CD14-positive monocyte (primary cell): ENCODE measurements at regions not wholly inside any gene's neighbourhood (a gene's known extent, or its start where the extent isn't known, plus 50 kb on each side); places are given as distances from the start of the nearest gene placed in this dataset.

ENCODE experiments used
- DNase-seq, 3 donors: peaks; one replicate each; pipeline ENCODE4 v3.0.0-alpha.2; 2011 to 2022
- H2AFZ ChIP-seq: 2 replicates; pipeline ENCODE4 v1.6.0; 2012; ENCODE audit warnings: mild to moderate bottlenecking, low read depth, low read length, inconsistent platforms; ENCODE audit not compliant: insufficient read depth, poor library complexity, severe bottlenecking
- H3K27ac ChIP-seq, 2 donors: 1 replicate in 1 of 2; 2 replicates in 1 of 2; pipeline ENCODE4 v1.5.1; 2012 to 2013; ENCODE audit warnings: low read length in 2 of 2, control low read depth in 1 of 2, inconsistent platforms in 1 of 2, low read depth in 1 of 2, mild to moderate bottlenecking in 1 of 2
- H3K27me3 ChIP-seq, 2 donors: one replicate each; pipeline versions ENCODE4 v1.6.0 to v1.6.1; 2011 to 2013; ENCODE audit warnings: low read length in 2 of 2; ENCODE audit not compliant: control insufficient read depth in 2 of 2, insufficient read depth in 2 of 2
- H3K36me3 ChIP-seq, 2 donors: replicated peaks in 1 of 2; 1 replicate in 1 of 2; 2 replicates in 1 of 2; pipeline versions ENCODE4 v1.5.1 to v1.6.1; 2012 to 2013; ENCODE audit warnings: low read length in 2 of 2, control low read depth in 1 of 2, inconsistent platforms in 1 of 2, mild to moderate bottlenecking in 1 of 2; ENCODE audit not compliant: insufficient read depth in 2 of 2, control insufficient read depth in 1 of 2
- H3K4me1 ChIP-seq, 2 donors: 1 replicate in 1 of 2; 2 replicates in 1 of 2; pipeline versions ENCODE4 v1.5.1 to v1.6.1; 2012 to 2013; ENCODE audit warnings: low read length in 2 of 2, control low read depth in 1 of 2, inconsistent platforms in 1 of 2, mild to moderate bottlenecking in 1 of 2, moderate library complexity in 1 of 2; ENCODE audit not compliant: insufficient read depth in 2 of 2, control insufficient read depth in 1 of 2
- H3K4me2 ChIP-seq: replicated peaks from 2 replicates; pipeline ENCODE3; 2012; ENCODE audit warnings: low read length, moderate library complexity, mild to moderate bottlenecking; ENCODE audit not compliant: poor library complexity, severe bottlenecking; ENCODE audit errors: extremely low read depth
- H3K4me3 ChIP-seq, 3 experiments: fragments of 200-600 bp in 1 of 3; sonication (generic) in 1 of 3; replicated peaks in 1 of 3; 1 replicate in 2 of 3; 2 replicates in 1 of 3; pipeline ENCODE4 v1.5.1; 2011 to 2013; ENCODE audit warnings: low read length in 3 of 3, mild to moderate bottlenecking in 3 of 3, control low read depth in 2 of 3, low read depth in 2 of 3, inconsistent platforms in 1 of 3, moderate library complexity in 1 of 3
- H3K79me2 ChIP-seq: 2 replicates; pipeline ENCODE4 v1.6.0; 2012; ENCODE audit warnings: mild to moderate bottlenecking, control low read depth, inconsistent platforms, low read length, moderate library complexity; ENCODE audit not compliant: insufficient read depth
- H3K9ac ChIP-seq: 2 replicates; pipeline ENCODE4 v1.6.0; 2017; ENCODE audit warnings: low read length, mild to moderate bottlenecking; ENCODE audit not compliant: insufficient read depth, poor library complexity, severe bottlenecking
- H3K9me3 ChIP-seq, 2 donors: replicated peaks in 1 of 2; 1 replicate in 1 of 2; 2 replicates in 1 of 2; pipeline versions ENCODE4 v1.5.1 to v1.6.1; 2012 to 2013; ENCODE audit warnings: low read length in 2 of 2, control low read depth in 1 of 2; ENCODE audit not compliant: control insufficient read depth in 1 of 2, insufficient read depth in 1 of 2
- H4K20me1 ChIP-seq: 2 replicates; pipeline ENCODE4 v1.6.0; 2012; ENCODE audit warnings: mild to moderate bottlenecking, low read length, control low read depth, moderate library complexity; ENCODE audit not compliant: insufficient read depth
- H3K27ac Mint-ChIP-seq, 7 donors: one replicate each; pipeline ENCODE4 v1.8.0; 2020; ENCODE audit warnings: mild to moderate bottlenecking in 7 of 7, mixed read lengths in 7 of 7, moderate library complexity in 6 of 7, inconsistent platforms in 2 of 7
- H3K27me3 Mint-ChIP-seq, 3 donors: one replicate each; pipeline ENCODE4 v1.8.0; 2021 to 2022; ENCODE audit warnings: low read depth in 3 of 3, mild to moderate bottlenecking in 3 of 3, mixed read lengths in 3 of 3, moderate library complexity in 3 of 3, inconsistent platforms in 1 of 3
- H3K36me3 Mint-ChIP-seq, 2 donors: one replicate each; pipeline ENCODE4 v1.8.0; 2020; ENCODE audit warnings: mixed read lengths in 2 of 2, inconsistent platforms in 1 of 2, mild to moderate bottlenecking in 1 of 2
- H3K4me1 Mint-ChIP-seq: one replicate; pipeline ENCODE4 v1.8.0; 2020; ENCODE audit warnings: mild to moderate bottlenecking, mixed read lengths
- H3K4me3 Mint-ChIP-seq, 2 donors: one replicate each; pipeline ENCODE4 v1.8.0; 2020; ENCODE audit warnings: mild to moderate bottlenecking in 2 of 2, mixed read lengths in 2 of 2, moderate library complexity in 1 of 2
- H3K9me3 Mint-ChIP-seq, 7 donors: one replicate each; pipeline ENCODE4 v1.8.0; 2020 to 2022; ENCODE audit warnings: mixed read lengths in 7 of 7, mild to moderate bottlenecking in 6 of 7, moderate library complexity in 6 of 7, inconsistent platforms in 2 of 7
- CTCF ChIP-seq: fragments of 200-600 bp; IDR thresholded peaks from one replicate; pipeline ENCODE4 v1.8.0; 2022; ENCODE audit warnings: antibody characterized with exemption, mild to moderate bottlenecking
- WGBS: methylation state at CpG from one replicate; pipeline ENCODE4 v1.1.5; 2013; ENCODE audit warnings: missing lambda C conversion rate; ENCODE audit not compliant: insufficient coverage; 5-methylcytosine and 5-hydroxymethylcytosine counted together
- intact Hi-C, 2 donors: fragments of 100-400 bp; cut with micrococcal nuclease; formaldehyde crosslinking; loops; one replicate each; pipeline versions ENCODE4 v1.15.0 to v1.15.1; 2023

GRCh38 chr11:110035357-110035756 lies 57.8 kb upstream of the ZC3H12C start:
- no peak overlapping the region for H3K27ac ChIP-seq
- H3K9me3 ChIP-seq, result no peaks in the 10 kb centered on the region
- no peak overlapping the region for H2AFZ ChIP-seq
- Mint-ChIP-seq H3K4me3 (no peak overlapping the region), H3K4me1 (peaks cover 5% of the 10 kb centered on the region), H3K36me3 (no peaks in the 10 kb centered on the region), H3K27me3 (peaks cover 0 to 1% (median 0%) of the 10 kb centered on the region in 3 donors), H3K9me3 (no peaks in the 10 kb centered on the region), H3K27ac (no peak overlapping the region)
- H4K20me1 ChIP-seq, result no peaks in the 10 kb centered on the region
- H3K4me1 ChIP-seq, result no peaks in the 10 kb centered on the region
- DNase-seq, result no peak
- no peak for TF ChIP-seq CTCF
- intact Hi-C loops, result no loop called here
- no peaks in the 10 kb centered on the region for H3K27me3 ChIP-seq
- no peak overlapping the region for H3K9ac ChIP-seq
- no peaks in the 10 kb centered on the region for H3K36me3 ChIP-seq
- no CpG with 5 or more reads among the region's 2 CpGs for WGBS
- no peak overlapping the region for H3K4me2 ChIP-seq
- no peak overlapping the region for H3K4me3 ChIP-seq
- no peaks in the 10 kb centered on the region for H3K79me2 ChIP-seq

GRCh38 chr11:110038201-110038600 lies 55.0 kb upstream of the ZC3H12C start:
- H3K4me3 Mint-ChIP-seq, result no peak overlapping the region
- peaks cover 5% of the 10 kb centered on the region for H3K4me1 Mint-ChIP-seq
- H3K36me3 Mint-ChIP-seq, result no peaks in the 10 kb centered on the region
- no peaks in the 10 kb centered on the region for H4K20me1 ChIP-seq
- 100% methylated on average over 1 of the region's 3 CpGs for WGBS
- H3K27ac ChIP-seq, result no peak overlapping the region
- no peak overlapping the region for H3K4me2 ChIP-seq
- H3K4me1 ChIP-seq, result no peaks in the 10 kb centered on the region
- H3K4me3 ChIP-seq, result no peak overlapping the region
- intact Hi-C loops, result no loop called here
- H3K9me3 ChIP-seq, result no peaks in the 10 kb centered on the region
- peaks cover under 1 to 2% (median 1%) of the 10 kb centered on the region in 3 donors for H3K27me3 Mint-ChIP-seq
- no peaks in the 10 kb centered on the region for H3K9me3 Mint-ChIP-seq
- H3K36me3 ChIP-seq, result no peaks in the 10 kb centered on the region
- no peak overlapping the region for H3K27ac Mint-ChIP-seq
- TF ChIP-seq CTCF, result no peak
- DNase-seq, result no peak
- no peak overlapping the region for H3K9ac ChIP-seq
- H2AFZ ChIP-seq, result no peak overlapping the region
- no peaks in the 10 kb centered on the region for H3K79me2 ChIP-seq
- no peaks in the 10 kb centered on the region for H3K27me3 ChIP-seq
